Mesenchymal stem cell (in vitro differentiated cells and primary cell): ENCODE measurements at regions not wholly inside any gene's neighbourhood (a gene's known extent, or its start where the extent isn't known, plus 50 kb on each side); places are given as distances from the start of the nearest gene placed in this dataset.
A peak's percentile ranks its signal among the peaks of the same experiment; 100 is the strongest.

Source experiments
- DNase-seq: peaks from one replicate; pipeline ENCODE4 v3.0.0-alpha.2; 2013
- H2AFZ ChIP-seq: one replicate; pipeline ENCODE4 v1.6.1; 2013; ENCODE audit warnings: low read depth, mild to moderate bottlenecking, control low read depth, inconsistent platforms, low read length, moderate library complexity
- H2AK5ac ChIP-seq: 2 replicates; pipeline ENCODE4 v1.6.1; 2013; ENCODE audit warnings: low read length, moderate library complexity, mild to moderate bottlenecking, inconsistent platforms; ENCODE audit not compliant: severe bottlenecking
- H2BK120ac ChIP-seq: one replicate; pipeline ENCODE4 v1.6.1; 2013; ENCODE audit warnings: low read depth, mild to moderate bottlenecking, inconsistent platforms, low read length, moderate library complexity
- H2BK12ac ChIP-seq, 2 experiments: one replicate each; pipeline ENCODE4 v1.6.1; 2013; ENCODE audit warnings: inconsistent platforms in 2 of 2, low read length in 2 of 2, mild to moderate bottlenecking in 2 of 2, moderate library complexity in 2 of 2, control low read depth in 1 of 2
- H2BK15ac ChIP-seq: one replicate; pipeline ENCODE4 v1.6.1; 2013; ENCODE audit warnings: mild to moderate bottlenecking, low read depth, inconsistent platforms; ENCODE audit not compliant: poor library complexity, severe bottlenecking
- H2BK5ac ChIP-seq: 2 replicates; pipeline ENCODE4 v1.6.1; 2013; ENCODE audit warnings: low read depth, mild to moderate bottlenecking, low read length, control low read depth, inconsistent platforms; ENCODE audit not compliant: poor library complexity, severe bottlenecking
- H3K14ac ChIP-seq, 2 experiments: one replicate each; pipeline ENCODE4 v1.6.1; 2013; ENCODE audit warnings: inconsistent platforms in 2 of 2, low read length in 2 of 2, control low read depth in 1 of 2, mild to moderate bottlenecking in 1 of 2, moderate library complexity in 1 of 2
- H3K18ac ChIP-seq, 2 experiments: one replicate each; pipeline ENCODE4 v1.6.1; 2013; ENCODE audit warnings: inconsistent platforms in 2 of 2, low read length in 2 of 2, control low read depth in 1 of 2, low read depth in 1 of 2, mild to moderate bottlenecking in 1 of 2
- H3K23ac ChIP-seq, 2 experiments: one replicate each; pipeline ENCODE4 v1.6.1; 2013; ENCODE audit warnings: inconsistent platforms in 2 of 2, low read length in 2 of 2, mild to moderate bottlenecking in 2 of 2, moderate library complexity in 2 of 2, control low read depth in 1 of 2
- H3K27ac ChIP-seq: 2 replicates; pipeline ENCODE4 v1.5.1; 2013; ENCODE audit warnings: mild to moderate bottlenecking, moderate library complexity, low read length, control low read depth, inconsistent platforms; ENCODE audit not compliant: poor library complexity, severe bottlenecking
- H3K27me3 ChIP-seq, 2 experiments: 2 replicates each; pipeline versions ENCODE4 v1.6.1 to v1.7.0; 2013; ENCODE audit warnings: low read length in 2 of 2, mild to moderate bottlenecking in 2 of 2, moderate library complexity in 2 of 2, control low read depth in 1 of 2, inconsistent platforms in 1 of 2; ENCODE audit not compliant: control insufficient read depth in 1 of 2, insufficient read depth in 1 of 2
- H3K36me3 ChIP-seq, 2 experiments: 2 replicates each; pipeline versions ENCODE4 v1.6.1 to v1.7.0; 2013; ENCODE audit warnings: low read length in 2 of 2, control low read depth in 1 of 2, inconsistent platforms in 1 of 2, low read depth in 1 of 2, mild to moderate bottlenecking in 1 of 2; ENCODE audit not compliant: insufficient read depth in 2 of 2, control insufficient read depth in 1 of 2
- H3K4ac ChIP-seq, 2 experiments: one replicate each; pipeline ENCODE4 v1.6.1; 2013; ENCODE audit warnings: inconsistent platforms in 2 of 2, low read length in 2 of 2, mild to moderate bottlenecking in 2 of 2, moderate library complexity in 2 of 2, control low read depth in 1 of 2, low read depth in 1 of 2
- H3K4me1 ChIP-seq: 2 replicates; pipeline ENCODE4 v1.6.1; 2013; ENCODE audit warnings: low read depth, low read length, control low read depth; ENCODE audit not compliant: control insufficient read depth, insufficient read depth
- H3K4me2 ChIP-seq: 2 replicates; pipeline ENCODE4 v1.6.1; 2013; ENCODE audit warnings: low read length, mild to moderate bottlenecking, inconsistent platforms; ENCODE audit not compliant: poor library complexity, severe bottlenecking
- H3K4me3 ChIP-seq, 2 experiments: 2 replicates each; pipeline versions ENCODE4 v1.5.1 to v1.7.0; 2013; ENCODE audit warnings: low read length in 2 of 2, mild to moderate bottlenecking in 2 of 2, control low read depth in 1 of 2, low read depth in 1 of 2; ENCODE audit not compliant: insufficient read depth in 1 of 2
- H3K79me1 ChIP-seq: replicated peaks from 2 replicates; pipeline ENCODE4 v1.6.1; 2013; ENCODE audit warnings: mild to moderate bottlenecking, control low read depth, low read length, inconsistent platforms; ENCODE audit not compliant: poor library complexity, severe bottlenecking
- H3K9ac ChIP-seq: 2 replicates; pipeline ENCODE4 v1.7.0; 2013; ENCODE audit warnings: mild to moderate bottlenecking, low read length, moderate library complexity
- H3K9me3 ChIP-seq: 2 replicates; pipeline ENCODE4 v1.7.0; 2013; ENCODE audit warnings: mild to moderate bottlenecking, low read length; ENCODE audit not compliant: control insufficient read depth
- H4K8ac ChIP-seq: one replicate; pipeline ENCODE4 v1.6.1; 2013; ENCODE audit warnings: inconsistent platforms, mild to moderate bottlenecking, low read length, moderate library complexity
- H4K91ac ChIP-seq: one replicate; pipeline ENCODE4 v1.6.1; 2013; ENCODE audit warnings: mild to moderate bottlenecking, low read length, inconsistent platforms
- WGBS: methylation state at CpG from one replicate; pipeline ENCODE4 v1.1.7; 2013; ENCODE audit warnings: mixed read lengths; 5-methylcytosine and 5-hydroxymethylcytosine counted together

DNA sequence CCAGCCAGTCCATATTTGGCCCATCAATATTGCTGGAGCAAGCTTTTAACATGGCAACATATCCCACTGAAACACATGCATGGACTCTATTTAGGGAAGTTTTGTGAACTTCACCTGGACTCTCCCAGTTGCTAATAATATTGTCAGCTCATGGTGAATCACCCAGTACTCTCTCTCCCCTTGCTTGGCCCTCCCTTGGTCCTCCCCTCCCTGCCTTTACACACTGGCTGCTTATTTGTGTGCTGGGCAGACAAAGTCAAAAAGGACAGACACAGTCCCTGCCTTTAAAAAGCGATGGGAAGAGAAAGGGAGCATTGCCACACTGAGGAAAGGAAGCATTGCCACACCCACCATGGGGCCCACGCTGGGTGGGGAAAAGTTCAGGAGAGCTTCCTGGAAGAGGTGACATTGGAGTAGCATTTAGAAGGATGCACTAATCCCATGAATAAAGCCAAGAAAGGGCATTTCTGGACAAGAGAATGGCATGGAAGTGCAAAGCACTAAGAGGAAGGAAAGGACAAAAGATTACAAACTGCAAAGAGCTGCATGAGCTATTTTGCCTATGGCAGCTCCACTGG, 143.4 kb upstream of the EXOC2 start:
- H3K9me3 ChIP-seq: peaks cover 9% of the 10 kb centered on the region
- no peak overlapping the region for H2AFZ ChIP-seq
- no peak overlapping the region for H3K4me2 ChIP-seq
- no peaks in the 10 kb centered on the region for H3K36me3 ChIP-seq
- no peak overlapping the region for H3K9ac ChIP-seq
- peak overlapping the region in 1 of 2 experiments; percentile 22 for H3K18ac ChIP-seq
- H3K4ac ChIP-seq: no peak overlapping the region
- peak overlapping the region in 1 of 2 experiments; percentile 47 for H3K23ac ChIP-seq
- no peak overlapping the region for H3K14ac ChIP-seq
- H2BK5ac ChIP-seq: no peak overlapping the region
- H2BK120ac ChIP-seq: no peak overlapping the region
- no peak overlapping the region for H2BK12ac ChIP-seq
- H3K4me3 ChIP-seq: no peak overlapping the region
- peaks cover 0 to 10% of the 10 kb centered on the region in 2 experiments for H3K27me3 ChIP-seq
- H4K8ac ChIP-seq: no peak overlapping the region
- H2BK15ac ChIP-seq: no peak overlapping the region
- H3K79me1 ChIP-seq: no peaks in the 10 kb centered on the region
- WGBS: 81% methylated on average over 2 of the region's 2 CpGs
- H2AK5ac ChIP-seq: no peak overlapping the region
- no peak for DNase-seq
- H4K91ac ChIP-seq: no peak overlapping the region
- H3K27ac ChIP-seq: peak overlapping the region; percentile 22
- peaks cover 6% of the 10 kb centered on the region for H3K4me1 ChIP-seq

DNA sequence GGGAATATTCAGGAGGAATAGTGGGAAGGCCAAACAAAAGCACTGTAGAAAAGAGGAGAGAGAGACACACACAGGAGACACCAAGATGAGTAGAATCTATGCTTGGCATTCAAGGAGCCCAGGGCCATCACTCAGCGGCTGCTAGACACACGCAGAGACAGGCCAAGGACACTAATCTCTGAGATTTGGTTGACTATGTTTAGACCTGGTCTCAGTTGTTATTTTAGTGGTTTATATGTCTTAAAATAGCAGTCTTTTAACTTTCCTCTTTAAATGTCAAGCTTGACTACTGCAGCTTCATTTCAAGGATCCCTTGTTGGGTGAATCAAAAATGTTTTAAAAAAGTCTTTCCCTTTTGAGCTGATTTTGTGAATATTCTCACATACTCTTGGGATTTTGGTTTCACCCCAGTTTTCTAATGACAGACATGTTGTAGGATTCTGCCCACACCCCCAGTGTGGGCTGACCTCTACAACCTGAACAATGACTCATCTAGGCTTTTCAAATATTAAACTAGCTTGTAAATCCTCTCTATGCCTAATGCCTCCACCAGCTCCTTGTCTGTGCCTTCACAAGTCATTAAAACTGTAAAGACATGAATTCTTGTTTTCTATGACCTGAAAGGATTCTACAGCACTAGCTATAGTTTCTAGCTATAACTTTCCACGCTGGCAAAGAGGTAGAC, 142.7 kb upstream of the EXOC2 start:
- H2AFZ ChIP-seq: no peak overlapping the region
- no peak overlapping the region for H3K14ac ChIP-seq
- H2BK15ac ChIP-seq: no peak overlapping the region
- peaks cover 0 to 10% of the 10 kb centered on the region in 2 experiments for H3K27me3 ChIP-seq
- no peak overlapping the region for H3K18ac ChIP-seq
- H2BK12ac ChIP-seq: no peak overlapping the region
- no peak overlapping the region for H4K91ac ChIP-seq
- H3K79me1 ChIP-seq: no peaks in the 10 kb centered on the region
- 89% methylated on average over 1 of the region's 3 CpGs for WGBS
- peaks cover 8% of the 10 kb centered on the region for H3K9me3 ChIP-seq
- no peak overlapping the region for H2BK120ac ChIP-seq
- no peaks in the 10 kb centered on the region for H3K36me3 ChIP-seq
- H2AK5ac ChIP-seq: no peak overlapping the region
- H2BK5ac ChIP-seq: no peak overlapping the region
- H3K23ac ChIP-seq: no peak overlapping the region
- no peak for DNase-seq
- H3K4me2 ChIP-seq: no peak overlapping the region
- H3K4me1 ChIP-seq: peaks cover 6% of the 10 kb centered on the region
- no peak overlapping the region for H4K8ac ChIP-seq
- no peak overlapping the region for H3K4me3 ChIP-seq
- H3K9ac ChIP-seq: no peak overlapping the region
- no peak overlapping the region for H3K4ac ChIP-seq
- H3K27ac ChIP-seq: peak overlapping the region; percentile 22

- Histone ChIP-seq H3K36me3 (no peaks in the 10 kb centered on the region), H3K4ac (no peak overlapping the region), H3K4me1 (peaks cover 6% of the 10 kb centered on the region), H4K8ac (no peak overlapping the region), H3K18ac (no peak overlapping the region), H3K9ac (no peak overlapping the region), H2BK5ac (no peak overlapping the region), H4K91ac (no peak overlapping the region), H3K27me3 (peaks cover 0 to 11% of the 10 kb centered on the region in 2 experiments), H2BK12ac (no peak overlapping the region), H3K9me3 (peaks cover 2% of the 10 kb centered on the region), H2BK15ac (no peak overlapping the region), H3K4me2 (no peak overlapping the region), H2BK120ac (no peak overlapping the region), H3K4me3 (no peak overlapping the region), H2AK5ac (no peak overlapping the region), H2AFZ (no peak overlapping the region), H3K14ac (no peak overlapping the region), H3K27ac (no peak overlapping the region), H3K79me1 (no peaks in the 10 kb centered on the region), H3K23ac (no peak overlapping the region)
- 82% methylated on average over 1 of the region's 2 CpGs for WGBS
- no peak for DNase-seq
These were observed 141.9 kb upstream of the EXOC2 start for GRCh38 chr6:834866-835265.

DNA sequence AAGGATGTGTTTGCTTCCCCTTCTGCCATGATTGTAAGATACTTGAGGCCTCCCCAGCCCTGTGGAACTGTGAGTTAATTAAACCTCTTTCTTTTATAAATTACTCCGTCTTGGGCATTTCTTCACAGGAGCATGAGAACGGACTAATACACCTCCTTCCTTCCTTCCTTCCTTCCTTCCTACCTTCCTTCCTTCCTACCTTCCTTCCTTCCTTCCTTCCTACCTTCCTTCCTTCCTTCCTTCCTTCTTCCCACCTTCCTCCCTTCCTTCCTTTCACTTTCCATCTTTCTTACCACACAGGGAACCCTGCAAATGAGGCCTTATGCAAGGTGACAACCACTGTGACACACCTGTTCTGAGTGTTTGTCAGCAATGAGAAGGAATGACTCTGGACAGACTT, 141.3 kb upstream of the EXOC2 start:
- H3K36me3 ChIP-seq: no peaks in the 10 kb centered on the region
- H3K9me3 ChIP-seq: no peaks in the 10 kb centered on the region
- DNase-seq: no peak
- H3K27ac ChIP-seq: no peak overlapping the region
- H4K91ac ChIP-seq: no peak overlapping the region
- H3K79me1 ChIP-seq: no peaks in the 10 kb centered on the region
- WGBS: 95% methylated on average over 2 of the region's 2 CpGs
- H2AFZ ChIP-seq: no peak overlapping the region
- H2BK12ac ChIP-seq: no peak overlapping the region
- peaks cover 6% of the 10 kb centered on the region for H3K4me1 ChIP-seq
- H3K9ac ChIP-seq: no peak overlapping the region
- no peak overlapping the region for H3K23ac ChIP-seq
- H2AK5ac ChIP-seq: no peak overlapping the region
- no peak overlapping the region for H3K14ac ChIP-seq
- H3K4me3 ChIP-seq: no peak overlapping the region
- no peak overlapping the region for H3K4me2 ChIP-seq
- no peak overlapping the region for H2BK15ac ChIP-seq
- H4K8ac ChIP-seq: no peak overlapping the region
- no peak overlapping the region for H2BK120ac ChIP-seq
- peaks cover 0 to 18% of the 10 kb centered on the region in 2 experiments for H3K27me3 ChIP-seq
- no peak overlapping the region for H3K18ac ChIP-seq
- no peak overlapping the region for H2BK5ac ChIP-seq
- H3K4ac ChIP-seq: no peak overlapping the region
